ENCODE measurements at regions not wholly inside any gene's neighbourhood (a gene's known extent, or its start where the extent isn't known, plus 50 kb on each side); places are given as distances from the start of the nearest gene placed in this dataset.

- H3K27ac ChIP-seq (ENCODE audit: low read depth in 1 of 2, low read length in 2 of 2) = no peak overlapping the region
- no peak overlapping the region for H3K4me2 ChIP-seq (replicated peaks; ENCODE audit: extremely low read depth, low read length, poor library complexity, severe bottlenecking)
- Mint-ChIP-seq H3K36me3 (no peaks in the 10 kb centered on the region), H3K4me3 (no peak overlapping the region), H3K9me3 (peaks cover 2 to 11% (median 7%) of the 10 kb centered on the region in 7 donors), H3K27me3 (ENCODE audit: low read depth in 3 of 3) (no peaks in the 10 kb centered on the region), H3K4me1 (no peaks in the 10 kb centered on the region), H3K27ac (no peak overlapping the region)
- intact Hi-C loops (cut with micrococcal nuclease) = no loop called here
- no peaks in the 10 kb centered on the region for H3K36me3 ChIP-seq (replicated peaks in 1 of 2; ENCODE audit: control insufficient read depth in 1 of 2, insufficient read depth in 2 of 2, low read length in 2 of 2)
- H3K79me2 ChIP-seq (ENCODE audit: insufficient read depth, low read length) = no peaks in the 10 kb centered on the region
- no peak overlapping the region for H3K4me3 ChIP-seq (replicated peaks in 1 of 3; ENCODE audit: low read depth in 2 of 3, low read length in 3 of 3)
- H3K9me3 ChIP-seq (replicated peaks in 1 of 2; ENCODE audit: control insufficient read depth in 1 of 2, insufficient read depth in 1 of 2, low read length in 2 of 2) = peaks cover 0 to 6% of the 10 kb centered on the region in 2 donors
- no peaks in the 10 kb centered on the region for H3K4me1 ChIP-seq (ENCODE audit: control insufficient read depth in 1 of 2, insufficient read depth in 2 of 2, low read length in 2 of 2)
- H3K9ac ChIP-seq (ENCODE audit: insufficient read depth, low read length, poor library complexity, severe bottlenecking) = no peak overlapping the region
- no peak overlapping the region for H2AFZ ChIP-seq (ENCODE audit: insufficient read depth, low read depth, low read length, poor library complexity, severe bottlenecking)
- WGBS (ENCODE audit: insufficient coverage) = no CpG with 5 or more reads among the region's 3 CpGs
- no peak for TF ChIP-seq CTCF (IDR thresholded peaks at IDR 0.05)
- no peaks in the 10 kb centered on the region for H3K27me3 ChIP-seq (ENCODE audit: control insufficient read depth in 2 of 2, insufficient read depth in 2 of 2, low read length in 2 of 2)
- DNase-seq = no peak
- H4K20me1 ChIP-seq (ENCODE audit: insufficient read depth, low read length) = no peaks in the 10 kb centered on the region
Observed at GRCh38 chr2:107657049-107657448, 169.6 kb upstream of the RGPD4 start.

GRCh38 chr2:107663632-107664031 is 163.1 kb upstream of the RGPD4 start:
- Histone ChIP-seq H3K27ac (ENCODE audit: low read depth in 1 of 2, low read length in 2 of 2) (no peak overlapping the region), H3K9ac (ENCODE audit: insufficient read depth, low read length, poor library complexity, severe bottlenecking) (no peak overlapping the region), H3K4me1 (ENCODE audit: control insufficient read depth in 1 of 2, insufficient read depth in 2 of 2, low read length in 2 of 2) (no peaks in the 10 kb centered on the region), H3K4me2 (replicated peaks; ENCODE audit: extremely low read depth, low read length, poor library complexity, severe bottlenecking) (no peak overlapping the region), H3K4me3 (replicated peaks in 1 of 3; ENCODE audit: low read depth in 2 of 3, low read length in 3 of 3) (no peak overlapping the region), H2AFZ (ENCODE audit: insufficient read depth, low read depth, low read length, poor library complexity, severe bottlenecking) (no peak overlapping the region), H3K36me3 (replicated peaks in 1 of 2; ENCODE audit: control insufficient read depth in 1 of 2, insufficient read depth in 2 of 2, low read length in 2 of 2) (no peaks in the 10 kb centered on the region), H4K20me1 (ENCODE audit: insufficient read depth, low read length) (no peaks in the 10 kb centered on the region), H3K9me3 (replicated peaks in 1 of 2; ENCODE audit: control insufficient read depth in 1 of 2, insufficient read depth in 1 of 2, low read length in 2 of 2) (peaks cover 0 to 6% of the 10 kb centered on the region in 2 donors), H3K79me2 (ENCODE audit: insufficient read depth, low read length) (no peaks in the 10 kb centered on the region), H3K27me3 (ENCODE audit: control insufficient read depth in 2 of 2, insufficient read depth in 2 of 2, low read length in 2 of 2) (no peaks in the 10 kb centered on the region)
- no peaks in the 10 kb centered on the region for H3K4me1 Mint-ChIP-seq
- no peak overlapping the region for H3K4me3 Mint-ChIP-seq
- peaks cover 0 to 12% (median 4%) of the 10 kb centered on the region in 7 donors for H3K9me3 Mint-ChIP-seq
- no peak for DNase-seq
- WGBS (ENCODE audit: insufficient coverage) = 88% methylated on average over 4 of the region's 6 CpGs
- H3K27me3 Mint-ChIP-seq (ENCODE audit: low read depth in 3 of 3) = no peaks in the 10 kb centered on the region
- intact Hi-C loops (cut with micrococcal nuclease) = no loop called here
- H3K27ac Mint-ChIP-seq = no peak overlapping the region
- no peaks in the 10 kb centered on the region for H3K36me3 Mint-ChIP-seq
- no peak for TF ChIP-seq CTCF (IDR thresholded peaks at IDR 0.05)

All from CD14-positive monocyte (primary cell).